NOMO-1 treated with DMSO at 0.1 percent for 48 hours (cell line): ENCODE measurements at regions not wholly inside any gene's neighbourhood (a gene's known extent, or its start where the extent isn't known, plus 50 kb on each side); places are given as distances from the start of the nearest gene placed in this dataset.

Experiments
- DNase-seq: peaks from one replicate; lab custom pipeline; 2025; ENCODE audit not compliant: unreplicated experiment; lab: John Stamatoyannopoulos, UW

- no peak for DNase-seq
Observed at GRCh38 chr6:154561750-154562149, 51.3 kb upstream of the CNKSR3 start.

- no peak for DNase-seq
Observed at GRCh38 chr6:154565331-154565730, 54.8 kb upstream of the CNKSR3 start.

- no peak for DNase-seq
Observed at GRCh38 chr6:154566866-154567265, 56.4 kb upstream of the CNKSR3 start.

GRCh38 chr6:154567695-154568220 is 57.3 kb upstream of the CNKSR3 start:
- DNase-seq: no peak

GRCh38 chr6:154569156-154569862 is 58.8 kb upstream of the CNKSR3 start:
- DNase-seq: no peak

- no peak for DNase-seq
Observed at GRCh38 chr6:154570505-154570904, 60.0 kb upstream of the CNKSR3 start.

- DNase-seq: no peak
Observed at GRCh38 chr6:154572556-154572955, 62.1 kb upstream of the CNKSR3 start.

GRCh38 chr6:154578004-154578559 is 67.6 kb upstream of the CNKSR3 start:
- DNase-seq: no peak

- DNase-seq: no peak
Observed at GRCh38 chr6:154579046-154579445, 68.6 kb upstream of the CNKSR3 start.

- DNase-seq: no peak
Observed at GRCh38 chr6:154579485-154579884, 69.0 kb upstream of the CNKSR3 start.

GRCh38 chr6:154580397-154581135 is 70.1 kb upstream of the CNKSR3 start:
- DNase-seq: no peak

- no peak for DNase-seq
Observed at GRCh38 chr6:154582696-154583095, 72.2 kb upstream of the CNKSR3 start.

- no peak for DNase-seq
Observed at GRCh38 chr6:154583546-154584188, 73.2 kb upstream of the CNKSR3 start.

GRCh38 chr6:154590756-154591155 is 80.3 kb upstream of the CNKSR3 start:
- no peak for DNase-seq

- no peak for DNase-seq
Observed at GRCh38 chr6:154591234-154591633, 80.7 kb upstream of the CNKSR3 start.

- no peak for DNase-seq
Observed at GRCh38 chr6:154592199-154592860, 81.8 kb upstream of the CNKSR3 start.

GRCh38 chr6:154593122-154593521 is 82.6 kb upstream of the CNKSR3 start:
- no peak for DNase-seq

- no peak for DNase-seq
Observed at GRCh38 chr6:154594496-154595198, 84.2 kb upstream of the CNKSR3 start.

- no peak for DNase-seq
Observed at GRCh38 chr6:154595538-154595937, 85.1 kb upstream of the CNKSR3 start.

GRCh38 chr6:154596009-154596408 is 85.5 kb upstream of the CNKSR3 start:
- no peak for DNase-seq
